ENCODE measurements at regions not wholly inside any gene's neighbourhood (a gene's known extent, or its start where the extent isn't known, plus 50 kb on each side); places are given as distances from the start of the nearest gene placed in this dataset.

DNA sequence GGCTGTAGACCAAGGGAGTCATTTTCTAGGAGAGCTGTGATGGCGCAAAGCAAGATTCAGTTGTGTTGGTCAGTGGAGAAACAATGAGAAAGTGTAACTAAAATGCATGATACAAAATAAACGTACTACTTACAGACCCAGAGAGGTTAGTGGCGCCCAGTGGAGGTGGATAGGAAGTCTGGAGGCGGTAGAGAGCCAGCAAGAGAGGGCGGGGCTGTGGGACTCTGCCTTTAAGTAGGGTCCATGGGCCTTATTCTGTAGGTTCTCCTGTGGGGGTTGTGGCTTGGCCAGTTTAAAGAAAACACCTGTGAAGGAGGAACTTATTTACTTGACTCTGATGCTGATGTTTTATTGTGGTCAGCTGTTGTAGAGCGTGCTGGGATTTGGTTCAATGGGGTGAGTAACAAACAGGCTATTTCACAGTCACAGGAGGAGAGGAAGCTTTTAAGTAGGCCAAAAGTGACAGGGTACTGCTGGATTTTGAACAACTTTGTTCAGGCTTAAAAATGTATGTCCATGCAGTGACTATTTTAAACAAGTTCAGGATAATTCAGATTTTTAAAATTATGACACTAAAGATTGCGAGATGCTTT, 1097.7 kb downstream of the TMTC2 start:
- Histone ChIP-seq H3K4me1 (ENCODE audit: low read length) (no peaks in the 10 kb centered on the region), H3K4me2 (ENCODE audit: low read length) (no peak overlapping the region)
- TF ChIP-seq, protein P1, sequence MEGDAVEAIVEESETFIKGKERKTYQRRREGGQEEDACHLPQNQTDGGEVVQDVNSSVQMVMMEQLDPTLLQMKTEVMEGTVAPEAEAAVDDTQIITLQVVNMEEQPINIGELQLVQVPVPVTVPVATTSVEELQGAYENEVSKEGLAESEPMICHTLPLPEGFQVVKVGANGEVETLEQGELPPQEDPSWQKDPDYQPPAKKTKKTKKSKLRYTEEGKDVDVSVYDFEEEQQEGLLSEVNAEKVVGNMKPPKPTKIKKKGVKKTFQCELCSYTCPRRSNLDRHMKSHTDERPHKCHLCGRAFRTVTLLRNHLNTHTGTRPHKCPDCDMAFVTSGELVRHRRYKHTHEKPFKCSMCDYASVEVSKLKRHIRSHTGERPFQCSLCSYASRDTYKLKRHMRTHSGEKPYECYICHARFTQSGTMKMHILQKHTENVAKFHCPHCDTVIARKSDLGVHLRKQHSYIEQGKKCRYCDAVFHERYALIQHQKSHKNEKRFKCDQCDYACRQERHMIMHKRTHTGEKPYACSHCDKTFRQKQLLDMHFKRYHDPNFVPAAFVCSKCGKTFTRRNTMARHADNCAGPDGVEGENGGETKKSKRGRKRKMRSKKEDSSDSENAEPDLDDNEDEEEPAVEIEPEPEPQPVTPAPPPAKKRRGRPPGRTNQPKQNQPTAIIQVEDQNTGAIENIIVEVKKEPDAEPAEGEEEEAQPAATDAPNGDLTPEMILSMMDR (IDR thresholded peaks at IDR 0.05; ENCODE audit: low read depth, low read length), result no peak
- no peak for TF ChIP-seq EZH2phosphoT487 (IDR thresholded peaks at IDR 0.05; ENCODE audit: low read depth)

DNA sequence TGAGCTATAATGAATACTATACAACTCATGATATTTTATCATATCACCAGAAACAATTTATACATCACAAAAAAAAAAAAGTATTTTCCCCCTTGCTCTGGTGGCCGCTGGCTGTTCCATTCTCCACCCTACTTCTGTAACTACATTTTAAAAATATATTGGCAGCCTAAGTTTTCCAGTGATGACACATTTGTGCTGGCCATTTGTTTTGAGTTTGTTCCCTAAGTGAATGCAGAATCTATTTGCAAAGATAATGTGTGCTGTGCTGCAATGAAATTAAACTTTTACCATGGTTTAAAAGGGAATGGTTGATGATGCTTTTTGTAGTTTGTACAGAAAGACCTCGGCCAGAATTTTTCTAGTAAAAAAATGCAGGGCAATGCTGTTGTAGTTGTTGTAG, 1092.8 kb downstream of the TMTC2 start:
- no peak overlapping the region for H2AFZ ChIP-seq (ENCODE audit: low read depth, low read length)
- no peaks in the 10 kb centered on the region for H3K9me3 ChIP-seq (ENCODE audit: insufficient read depth, low read length)
- no peaks in the 10 kb centered on the region for H4K20me1 ChIP-seq (ENCODE audit: insufficient read depth, low read length)
- TF ChIP-seq, protein P1 (IDR thresholded peaks at IDR 0.05; ENCODE audit: low read depth, low read length), result no peak
- TF ChIP-seq EZH2phosphoT487 (IDR thresholded peaks at IDR 0.05; ENCODE audit: low read depth), result no peak
- no peak overlapping the region for H3K4me2 ChIP-seq (ENCODE audit: low read length)
- no peaks in the 10 kb centered on the region for H3K27me3 ChIP-seq (ENCODE audit: low read depth, low read length)
- no peaks in the 10 kb centered on the region for H3K36me3 ChIP-seq (replicated peaks; ENCODE audit: low read depth, low read length)
- no peaks in the 10 kb centered on the region for H3K79me2 ChIP-seq (ENCODE audit: low read length)
- H3K27ac ChIP-seq (ENCODE audit: low read length), result no peak overlapping the region
- H3K4me3 ChIP-seq (ENCODE audit: low read length), result no peak overlapping the region
- H3K9ac ChIP-seq (ENCODE audit: low read length), result no peak overlapping the region
- no peaks in the 10 kb centered on the region for H3K4me1 ChIP-seq (ENCODE audit: low read length)

More for the DNA sequence above, 1097.7 kb downstream of the TMTC2 start:
- no peaks in the 10 kb centered on the region for H3K79me2 ChIP-seq (ENCODE audit: low read length)
- H3K9ac ChIP-seq (ENCODE audit: low read length), result no peak overlapping the region
- no peaks in the 10 kb centered on the region for H3K9me3 ChIP-seq (ENCODE audit: insufficient read depth, low read length)
- no peak overlapping the region for H3K4me3 ChIP-seq (ENCODE audit: low read length)
- H3K27ac ChIP-seq (ENCODE audit: low read length), result no peak overlapping the region
- no peaks in the 10 kb centered on the region for H3K36me3 ChIP-seq (replicated peaks; ENCODE audit: low read depth, low read length)
- H3K27me3 ChIP-seq (ENCODE audit: low read depth, low read length), result no peaks in the 10 kb centered on the region
- no peaks in the 10 kb centered on the region for H4K20me1 ChIP-seq (ENCODE audit: insufficient read depth, low read length)
- no peak overlapping the region for H2AFZ ChIP-seq (ENCODE audit: low read depth, low read length)

DNA sequence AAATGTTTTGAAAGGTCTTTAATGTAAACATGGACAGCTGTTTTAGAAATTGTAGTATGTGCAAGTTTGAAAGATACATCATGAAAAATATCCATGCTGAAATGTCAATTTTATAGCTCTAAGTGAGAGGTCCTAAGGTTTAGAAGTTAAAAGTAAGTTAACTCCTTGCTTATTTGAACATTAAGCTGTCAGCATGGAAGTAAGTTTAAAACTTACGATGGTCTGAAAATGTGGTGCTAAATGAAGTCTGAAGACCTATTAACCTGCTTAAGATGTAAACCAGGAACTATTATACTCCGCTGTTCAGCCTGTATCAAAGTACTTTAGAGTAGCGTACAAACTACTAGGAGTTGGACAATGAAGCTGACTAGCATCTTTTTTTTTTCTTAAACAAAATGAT, 1082.4 kb downstream of the TMTC2 start:
- H3K27me3 ChIP-seq (ENCODE audit: low read depth, low read length), result no peaks in the 10 kb centered on the region
- H4K20me1 ChIP-seq (ENCODE audit: insufficient read depth, low read length), result no peaks in the 10 kb centered on the region
- H2AFZ ChIP-seq (ENCODE audit: low read depth, low read length), result no peak overlapping the region
- no peaks in the 10 kb centered on the region for H3K9me3 ChIP-seq (ENCODE audit: insufficient read depth, low read length)
- no peak overlapping the region for H3K27ac ChIP-seq (ENCODE audit: low read length)
- no peak overlapping the region for H3K4me3 ChIP-seq (ENCODE audit: low read length)
- no peaks in the 10 kb centered on the region for H3K36me3 ChIP-seq (replicated peaks; ENCODE audit: low read depth, low read length)
- no peak for TF ChIP-seq EZH2phosphoT487 (IDR thresholded peaks at IDR 0.05; ENCODE audit: low read depth)
- TF ChIP-seq, protein P1 (IDR thresholded peaks at IDR 0.05; ENCODE audit: low read depth, low read length), result no peak
- H3K4me1 ChIP-seq (ENCODE audit: low read length), result no peaks in the 10 kb centered on the region
- no peaks in the 10 kb centered on the region for H3K79me2 ChIP-seq (ENCODE audit: low read length)
- H3K9ac ChIP-seq (ENCODE audit: low read length), result no peak overlapping the region
- no peak overlapping the region for H3K4me2 ChIP-seq (ENCODE audit: low read length)

DNA sequence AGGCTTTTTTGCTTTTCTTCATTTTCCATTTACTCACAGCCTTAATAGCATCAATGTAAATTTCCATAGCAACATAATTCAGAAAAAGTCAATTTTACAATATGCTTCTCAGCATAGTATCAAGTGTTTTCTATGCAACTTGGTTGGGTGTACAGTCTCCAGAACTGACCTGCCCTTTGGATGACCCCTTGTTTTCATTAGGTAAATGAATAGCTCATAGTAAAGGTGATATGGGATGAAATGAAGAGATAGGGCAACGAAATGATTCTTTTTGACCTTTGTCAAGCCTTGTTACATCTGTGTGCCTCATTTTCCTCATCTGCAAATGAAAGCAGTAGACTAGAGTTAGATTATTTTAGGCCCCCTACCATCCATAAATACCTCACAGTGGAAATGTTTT, 1081.0 kb downstream of the TMTC2 start:
- Histone ChIP-seq H3K36me3 (replicated peaks; ENCODE audit: low read depth, low read length) (no peaks in the 10 kb centered on the region), H3K4me3 (ENCODE audit: low read length) (no peak overlapping the region), H3K4me1 (ENCODE audit: low read length) (no peaks in the 10 kb centered on the region), H3K27ac (ENCODE audit: low read length) (no peak overlapping the region), H3K4me2 (ENCODE audit: low read length) (no peak overlapping the region), H2AFZ (ENCODE audit: low read depth, low read length) (0 out of 2 replicates have a peak overlapping the region, but pooled peaks have one; percentile 21), H3K79me2 (ENCODE audit: low read length) (no peaks in the 10 kb centered on the region), H3K9ac (ENCODE audit: low read length) (no peak overlapping the region), H3K27me3 (ENCODE audit: low read depth, low read length) (no peaks in the 10 kb centered on the region), H3K9me3 (ENCODE audit: insufficient read depth, low read length) (no peaks in the 10 kb centered on the region), H4K20me1 (ENCODE audit: insufficient read depth, low read length) (no peaks in the 10 kb centered on the region)
- no peak for TF ChIP-seq EZH2phosphoT487 (IDR thresholded peaks at IDR 0.05; ENCODE audit: low read depth)
- TF ChIP-seq, protein P1 (IDR thresholded peaks at IDR 0.05; ENCODE audit: low read depth, low read length), result no peak
